ENCODE measurements at regions not wholly inside any gene's neighbourhood (a gene's known extent, or its start where the extent isn't known, plus 50 kb on each side); places are given as distances from the start of the nearest gene placed in this dataset.
"Not testable (repeated sequence)": the region's sequence is repeated elsewhere in the genome, so short reads cannot be mapped to it uniquely, and the experiment has no call there.

DNA sequence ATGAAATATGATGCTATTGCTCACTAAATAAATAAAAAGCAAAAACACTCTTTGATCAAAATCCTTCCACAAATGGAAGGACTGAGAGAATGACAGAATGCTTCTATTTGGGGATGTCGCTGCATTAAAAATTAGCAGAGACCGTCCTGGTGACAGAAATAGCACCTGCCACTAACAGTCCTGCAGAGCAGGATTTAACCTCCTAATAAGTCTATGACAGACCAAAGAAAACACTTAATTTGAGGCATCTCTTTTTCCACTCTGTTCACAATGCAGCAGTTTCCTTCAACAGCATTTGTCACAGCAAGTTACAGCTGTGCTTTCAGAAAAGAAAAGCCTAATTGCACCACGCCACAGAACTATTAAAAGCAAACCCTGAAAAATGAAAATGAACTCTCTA lies 140.6 kb upstream of the BEND6 start:
- no peak overlapping the region for H3K9ac ChIP-seq (ENCODE audit: low read length in 3 of 3)
- H3K4me1 ChIP-seq (ENCODE audit: control insufficient read depth in 2 of 3, insufficient read depth in 2 of 3, low read depth in 1 of 3, low read length in 3 of 3), result no peaks in the 10 kb centered on the region
- no peaks in the 10 kb centered on the region for H3K9me3 ChIP-seq (ENCODE audit: control insufficient read depth in 2 of 3, insufficient read depth in 1 of 3, low read length in 3 of 3)
- intact Hi-C loops (cut with DNase I), result no loop called here
- H3K27ac ChIP-seq (ENCODE audit: low read depth in 2 of 2, low read length in 2 of 2), result no peak overlapping the region
- H3K27me3 ChIP-seq (ENCODE audit: control insufficient read depth, insufficient read depth, low read length), result no peaks in the 10 kb centered on the region
- no peaks in the 10 kb centered on the region for H3K36me3 ChIP-seq (ENCODE audit: control insufficient read depth in 2 of 3, insufficient read depth in 3 of 3, low read length in 3 of 3)
- TF ChIP-seq, protein P1, sequence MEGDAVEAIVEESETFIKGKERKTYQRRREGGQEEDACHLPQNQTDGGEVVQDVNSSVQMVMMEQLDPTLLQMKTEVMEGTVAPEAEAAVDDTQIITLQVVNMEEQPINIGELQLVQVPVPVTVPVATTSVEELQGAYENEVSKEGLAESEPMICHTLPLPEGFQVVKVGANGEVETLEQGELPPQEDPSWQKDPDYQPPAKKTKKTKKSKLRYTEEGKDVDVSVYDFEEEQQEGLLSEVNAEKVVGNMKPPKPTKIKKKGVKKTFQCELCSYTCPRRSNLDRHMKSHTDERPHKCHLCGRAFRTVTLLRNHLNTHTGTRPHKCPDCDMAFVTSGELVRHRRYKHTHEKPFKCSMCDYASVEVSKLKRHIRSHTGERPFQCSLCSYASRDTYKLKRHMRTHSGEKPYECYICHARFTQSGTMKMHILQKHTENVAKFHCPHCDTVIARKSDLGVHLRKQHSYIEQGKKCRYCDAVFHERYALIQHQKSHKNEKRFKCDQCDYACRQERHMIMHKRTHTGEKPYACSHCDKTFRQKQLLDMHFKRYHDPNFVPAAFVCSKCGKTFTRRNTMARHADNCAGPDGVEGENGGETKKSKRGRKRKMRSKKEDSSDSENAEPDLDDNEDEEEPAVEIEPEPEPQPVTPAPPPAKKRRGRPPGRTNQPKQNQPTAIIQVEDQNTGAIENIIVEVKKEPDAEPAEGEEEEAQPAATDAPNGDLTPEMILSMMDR (IDR thresholded peaks at IDR 0.05; ENCODE audit: borderline replicate concordance, extremely low read depth, insufficient read depth), result no peak
- DNase-seq, result no peak
- no peak for FAIRE-seq
- H3K4me3 ChIP-seq (ENCODE audit: low read length in 3 of 3), result no peak overlapping the region

DNA sequence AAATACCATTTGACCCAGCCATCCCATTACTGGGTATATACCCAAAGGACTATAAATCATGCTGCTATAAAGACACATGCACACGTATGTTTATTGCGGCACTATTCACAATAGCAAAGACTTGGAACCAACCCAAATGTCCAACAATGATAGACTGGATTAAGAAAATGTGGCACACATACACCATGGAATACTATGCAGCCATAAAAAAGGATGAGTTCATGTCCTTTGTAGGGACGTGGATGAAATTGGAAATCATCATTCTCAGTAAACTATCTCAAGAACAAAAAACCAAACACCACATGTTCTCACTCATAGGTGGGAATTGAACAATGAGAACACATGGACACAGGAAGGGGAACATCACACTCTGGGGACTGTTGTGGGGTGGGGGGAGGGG lies 142.1 kb upstream of the BEND6 start:
- H3K9ac ChIP-seq (ENCODE audit: low read length in 3 of 3); FAIRE-seq; intact Hi-C loops (cut with DNase I); H3K4me1 ChIP-seq (ENCODE audit: control insufficient read depth in 2 of 3, insufficient read depth in 2 of 3, low read depth in 1 of 3, low read length in 3 of 3); H3K4me3 ChIP-seq (ENCODE audit: low read length in 3 of 3); H3K36me3 ChIP-seq (ENCODE audit: control insufficient read depth in 2 of 3, insufficient read depth in 3 of 3, low read length in 3 of 3); DNase-seq; H3K27ac ChIP-seq (ENCODE audit: low read depth in 2 of 2, low read length in 2 of 2); H3K9me3 ChIP-seq (ENCODE audit: control insufficient read depth in 2 of 3, insufficient read depth in 1 of 3, low read length in 3 of 3); H3K27me3 ChIP-seq (ENCODE audit: control insufficient read depth, insufficient read depth, low read length): not testable (repeated sequence)

GRCh38 chr6:56808871-56809359 lies 146.0 kb upstream of the BEND6 start:
- no peaks in the 10 kb centered on the region for H3K4me1 ChIP-seq (ENCODE audit: control insufficient read depth in 2 of 3, insufficient read depth in 2 of 3, low read depth in 1 of 3, low read length in 3 of 3)
- DNase-seq, result no peak
- no peak overlapping the region for H3K27ac ChIP-seq (ENCODE audit: low read depth in 2 of 2, low read length in 2 of 2)
- no peaks in the 10 kb centered on the region for H3K27me3 ChIP-seq (ENCODE audit: control insufficient read depth, insufficient read depth, low read length)
- H3K9ac ChIP-seq (ENCODE audit: low read length in 3 of 3), result no peak overlapping the region
- TF ChIP-seq, protein P1 (IDR thresholded peaks at IDR 0.05; ENCODE audit: borderline replicate concordance, extremely low read depth, insufficient read depth), result no peak
- intact Hi-C loops (cut with DNase I), result no loop called here
- H3K36me3 ChIP-seq (ENCODE audit: control insufficient read depth in 2 of 3, insufficient read depth in 3 of 3, low read length in 3 of 3), result no peaks in the 10 kb centered on the region
- no peak for FAIRE-seq
- H3K4me3 ChIP-seq (ENCODE audit: low read length in 3 of 3), result no peak overlapping the region
- H3K9me3 ChIP-seq (ENCODE audit: control insufficient read depth in 2 of 3, insufficient read depth in 1 of 3, low read length in 3 of 3), result no peaks in the 10 kb centered on the region

- H3K9ac ChIP-seq (ENCODE audit: low read length in 3 of 3), result no peak overlapping the region
- H3K4me1 ChIP-seq (ENCODE audit: control insufficient read depth in 2 of 3, insufficient read depth in 2 of 3, low read depth in 1 of 3, low read length in 3 of 3), result no peaks in the 10 kb centered on the region
- no peak for FAIRE-seq
- TF ChIP-seq, protein P1 (IDR thresholded peaks at IDR 0.05; ENCODE audit: borderline replicate concordance, extremely low read depth, insufficient read depth), result no peak
- no peaks in the 10 kb centered on the region for H3K36me3 ChIP-seq (ENCODE audit: control insufficient read depth in 2 of 3, insufficient read depth in 3 of 3, low read length in 3 of 3)
- no peaks in the 10 kb centered on the region for H3K9me3 ChIP-seq (ENCODE audit: control insufficient read depth in 2 of 3, insufficient read depth in 1 of 3, low read length in 3 of 3)
- no peak for DNase-seq
- H3K4me3 ChIP-seq (ENCODE audit: low read length in 3 of 3), result no peak overlapping the region
- intact Hi-C loops (cut with DNase I), result no loop called here
- H3K27ac ChIP-seq (ENCODE audit: low read depth in 2 of 2, low read length in 2 of 2), result no peak overlapping the region
- no peaks in the 10 kb centered on the region for H3K27me3 ChIP-seq (ENCODE audit: control insufficient read depth, insufficient read depth, low read length)
Observed at GRCh38 chr6:56807989-56808337, 146.9 kb upstream of the BEND6 start.

All from kidney (tissue), 13 donors.